ENCODE measurements at regions not wholly inside any gene's neighbourhood (a gene's known extent, or its start where the extent isn't known, plus 50 kb on each side); places are given as distances from the start of the nearest gene placed in this dataset.

DNA sequence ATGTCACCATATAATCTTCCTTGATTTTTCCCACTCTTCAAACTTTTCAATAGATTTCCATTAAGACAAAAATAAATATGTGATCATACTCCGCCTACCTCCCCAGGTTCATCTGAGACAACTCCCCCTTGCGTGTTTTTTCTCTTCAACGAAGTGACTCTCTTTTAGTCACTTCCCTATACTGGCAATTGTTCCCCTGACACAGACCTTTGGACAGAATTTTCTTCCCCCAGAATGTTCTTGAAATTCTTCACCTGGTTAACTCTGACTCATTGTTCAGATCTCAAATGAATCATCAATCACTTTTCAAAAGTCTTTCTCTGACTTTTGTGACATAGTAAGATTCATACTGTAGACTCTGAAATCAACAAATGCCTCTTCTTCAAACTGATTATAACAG is 727.3 kb upstream of the LMO3 start:
- no peaks in the 10 kb centered on the region for H3K9me3 ChIP-seq (ENCODE audit: insufficient read depth, low read depth, low read length)
- no peak overlapping the region for H3K4me2 ChIP-seq (ENCODE audit: low read depth, low read length, poor library complexity, severe bottlenecking)
- no peaks in the 10 kb centered on the region for H3K79me2 ChIP-seq (ENCODE audit: insufficient read depth, low read length)
- H3K27me3 ChIP-seq (ENCODE audit: insufficient read depth, low read length, poor library complexity, severe bottlenecking), result no peaks in the 10 kb centered on the region
- H3K36me3 ChIP-seq (ENCODE audit: insufficient read depth, low read length), result no peaks in the 10 kb centered on the region
- no peak overlapping the region for H3K4me3 ChIP-seq (ENCODE audit: low read length, poor library complexity, severe bottlenecking)
- no peak for TF ChIP-seq CTCF (conservative IDR thresholded peaks at IDR 0.05; ENCODE audit: low read length)
- TF ChIP-seq EZH2phosphoT487 (IDR thresholded peaks at IDR 0.05; ENCODE audit: borderline replicate concordance), result no peak
- no peaks in the 10 kb centered on the region for H4K20me1 ChIP-seq (ENCODE audit: insufficient read depth, low read length, poor library complexity, severe bottlenecking)
- H3K9ac ChIP-seq (ENCODE audit: low read depth, low read length, poor library complexity, severe bottlenecking), result no peak overlapping the region
- no peak overlapping the region for H2AFZ ChIP-seq (ENCODE audit: low read length)
- H3K4me1 ChIP-seq (ENCODE audit: insufficient read depth, low read length, poor library complexity, severe bottlenecking), result no peaks in the 10 kb centered on the region
- H3F3A ChIP-seq (ENCODE audit: low read depth), result no peaks in the 10 kb centered on the region
- H3K9me2 ChIP-seq (replicated peaks; ENCODE audit: low read depth, low read length), result no peaks in the 10 kb centered on the region

DNA sequence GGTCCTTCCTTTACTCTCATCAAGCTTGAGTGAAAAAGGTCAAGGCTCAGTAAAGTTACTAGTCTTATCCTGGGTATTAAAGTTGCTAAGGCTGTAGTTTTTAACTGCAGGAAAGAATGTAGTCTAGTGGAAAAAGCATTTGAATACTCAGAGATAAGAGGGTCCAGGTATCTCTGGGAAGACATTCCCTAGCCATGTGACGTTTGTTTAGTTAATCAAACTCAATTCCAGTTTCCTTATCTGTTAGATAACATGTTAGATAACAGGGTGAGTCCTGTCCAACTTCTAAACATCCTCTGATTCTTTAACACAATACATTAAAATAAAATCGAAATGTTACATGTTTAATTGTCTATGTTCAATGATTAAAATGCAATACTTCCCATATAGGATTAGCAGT is 720.7 kb upstream of the LMO3 start:
- no peaks in the 10 kb centered on the region for H3F3A ChIP-seq (ENCODE audit: low read depth)
- H3K4me2 ChIP-seq (ENCODE audit: low read depth, low read length, poor library complexity, severe bottlenecking), result no peak overlapping the region
- no peaks in the 10 kb centered on the region for H3K27me3 ChIP-seq (ENCODE audit: insufficient read depth, low read length, poor library complexity, severe bottlenecking)
- no peaks in the 10 kb centered on the region for H3K79me2 ChIP-seq (ENCODE audit: insufficient read depth, low read length)
- H3K4me1 ChIP-seq (ENCODE audit: insufficient read depth, low read length, poor library complexity, severe bottlenecking), result no peaks in the 10 kb centered on the region
- no peak for TF ChIP-seq EZH2phosphoT487 (IDR thresholded peaks at IDR 0.05; ENCODE audit: borderline replicate concordance)
- no peak for TF ChIP-seq CTCF (conservative IDR thresholded peaks at IDR 0.05; ENCODE audit: low read length)
- no peak overlapping the region for H3K4me3 ChIP-seq (ENCODE audit: low read length, poor library complexity, severe bottlenecking)
- no peaks in the 10 kb centered on the region for H3K36me3 ChIP-seq (ENCODE audit: insufficient read depth, low read length)
- H4K20me1 ChIP-seq (ENCODE audit: insufficient read depth, low read length, poor library complexity, severe bottlenecking), result no peaks in the 10 kb centered on the region
- no peak overlapping the region for H3K9ac ChIP-seq (ENCODE audit: low read depth, low read length, poor library complexity, severe bottlenecking)
- no peak overlapping the region for H2AFZ ChIP-seq (ENCODE audit: low read length)
- no peaks in the 10 kb centered on the region for H3K9me2 ChIP-seq (replicated peaks; ENCODE audit: low read depth, low read length)
- H3K9me3 ChIP-seq (ENCODE audit: insufficient read depth, low read depth, low read length), result no peaks in the 10 kb centered on the region

GRCh38 chr12:17322090-17322489 is 716.1 kb upstream of the LMO3 start:
- Histone ChIP-seq H3K9me3 (ENCODE audit: insufficient read depth, low read depth, low read length) (no peaks in the 10 kb centered on the region), H3K79me2 (ENCODE audit: insufficient read depth, low read length) (no peaks in the 10 kb centered on the region), H3F3A (ENCODE audit: low read depth) (no peaks in the 10 kb centered on the region), H3K9me2 (replicated peaks; ENCODE audit: low read depth, low read length) (no peaks in the 10 kb centered on the region), H3K27me3 (ENCODE audit: insufficient read depth, low read length, poor library complexity, severe bottlenecking) (no peaks in the 10 kb centered on the region), H3K9ac (ENCODE audit: low read depth, low read length, poor library complexity, severe bottlenecking) (no peak overlapping the region), H3K4me2 (ENCODE audit: low read depth, low read length, poor library complexity, severe bottlenecking) (no peak overlapping the region), H3K4me1 (ENCODE audit: insufficient read depth, low read length, poor library complexity, severe bottlenecking) (no peaks in the 10 kb centered on the region), H2AFZ (ENCODE audit: low read length) (no peak overlapping the region), H4K20me1 (ENCODE audit: insufficient read depth, low read length, poor library complexity, severe bottlenecking) (no peaks in the 10 kb centered on the region), H3K36me3 (ENCODE audit: insufficient read depth, low read length) (no peaks in the 10 kb centered on the region), H3K4me3 (ENCODE audit: low read length, poor library complexity, severe bottlenecking) (no peak overlapping the region)
- TF ChIP-seq EZH2phosphoT487 (IDR thresholded peaks at IDR 0.05; ENCODE audit: borderline replicate concordance) (no peak), CTCF (conservative IDR thresholded peaks at IDR 0.05; ENCODE audit: low read length) (no peak)
